Sigmoid colon (tissue), 4 donors: ENCODE measurements at regions not wholly inside any gene's neighbourhood (a gene's known extent, or its start where the extent isn't known, plus 50 kb on each side); places are given as distances from the start of the nearest gene placed in this dataset.

ENCODE experiments used
- EP300 ChIP-seq, 4 donors: sonication (generic); formaldehyde crosslinking; IDR thresholded peaks; one replicate each; pipeline ENCODE4 v1.6.1; 2017; ENCODE audit warnings: antibody characterized with exemption in 4 of 4
- POLR2A ChIP-seq, 2 donors: fragments of 450-650 bp; IDR thresholded peaks; one replicate each; pipeline ENCODE4 v1.6.1; 2016; ENCODE audit warnings: antibody characterized with exemption in 2 of 2, mild to moderate bottlenecking in 2 of 2, moderate library complexity in 2 of 2
- TF ChIP-seq, protein P1 (sequence below), 4 experiments: fragments of 450-650 bp in 3 of 4; fragments of 200-600 bp in 1 of 4; IDR thresholded peaks; one replicate each; pipeline ENCODE4 v1.5.1; 2016 to 2019; ENCODE audit warnings: antibody characterized with exemption in 4 of 4, mild to moderate bottlenecking in 3 of 4, moderate library complexity in 2 of 4

DNA sequence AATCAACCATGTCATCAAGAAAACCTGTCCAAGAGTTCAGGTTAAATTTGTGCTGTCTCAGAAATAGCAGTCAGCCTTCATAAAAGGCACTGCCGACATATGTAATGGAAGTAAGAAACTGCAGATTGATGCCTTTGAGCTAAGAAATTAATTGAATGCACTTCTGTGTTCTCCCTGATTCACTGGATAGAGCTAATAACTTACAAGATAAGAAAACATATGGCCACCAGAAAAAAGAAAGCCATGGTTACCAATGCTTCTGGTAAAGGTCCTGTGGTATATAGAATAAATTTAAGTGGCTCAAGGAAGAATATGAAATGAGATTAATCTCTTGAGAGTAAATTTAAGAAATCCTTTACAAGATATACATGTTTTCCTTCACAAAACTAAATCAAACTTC is 242.5 kb upstream of the UFL1 start:
- no peak for TF ChIP-seq POLR2A (IDR thresholded peaks at IDR 0.05)
- TF ChIP-seq, protein P1, sequence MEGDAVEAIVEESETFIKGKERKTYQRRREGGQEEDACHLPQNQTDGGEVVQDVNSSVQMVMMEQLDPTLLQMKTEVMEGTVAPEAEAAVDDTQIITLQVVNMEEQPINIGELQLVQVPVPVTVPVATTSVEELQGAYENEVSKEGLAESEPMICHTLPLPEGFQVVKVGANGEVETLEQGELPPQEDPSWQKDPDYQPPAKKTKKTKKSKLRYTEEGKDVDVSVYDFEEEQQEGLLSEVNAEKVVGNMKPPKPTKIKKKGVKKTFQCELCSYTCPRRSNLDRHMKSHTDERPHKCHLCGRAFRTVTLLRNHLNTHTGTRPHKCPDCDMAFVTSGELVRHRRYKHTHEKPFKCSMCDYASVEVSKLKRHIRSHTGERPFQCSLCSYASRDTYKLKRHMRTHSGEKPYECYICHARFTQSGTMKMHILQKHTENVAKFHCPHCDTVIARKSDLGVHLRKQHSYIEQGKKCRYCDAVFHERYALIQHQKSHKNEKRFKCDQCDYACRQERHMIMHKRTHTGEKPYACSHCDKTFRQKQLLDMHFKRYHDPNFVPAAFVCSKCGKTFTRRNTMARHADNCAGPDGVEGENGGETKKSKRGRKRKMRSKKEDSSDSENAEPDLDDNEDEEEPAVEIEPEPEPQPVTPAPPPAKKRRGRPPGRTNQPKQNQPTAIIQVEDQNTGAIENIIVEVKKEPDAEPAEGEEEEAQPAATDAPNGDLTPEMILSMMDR (IDR thresholded peaks at IDR 0.05) = no peak
- no peak for TF ChIP-seq EP300 (IDR thresholded peaks at IDR 0.05)
